ENCODE measurements at regions not wholly inside any gene's neighbourhood (a gene's known extent, or its start where the extent isn't known, plus 50 kb on each side); places are given as distances from the start of the nearest gene placed in this dataset.

GRCh38 chr1:226461087-226461486 is 53.2 kb upstream of the PARP1 start:
- Histone ChIP-seq H3K9ac (ENCODE audit: insufficient read depth, low read depth, low read length) (no peak overlapping the region), H3K27me3 (ENCODE audit: control insufficient read depth in 1 of 2, insufficient read depth in 2 of 2, low read length in 2 of 2) (peaks cover 0 to 2% of the 10 kb centered on the region in 2 experiments; a peak in 2 of 5 replicates), H3K4me3 (replicated peaks in 1 of 3; ENCODE audit: insufficient read depth in 1 of 3, low read depth in 2 of 3, low read length in 3 of 3) (no peak overlapping the region), H3K79me2 (ENCODE audit: insufficient read depth, low read length) (no peaks in the 10 kb centered on the region), H3K4me1 (ENCODE audit: insufficient read depth, low read length) (no peaks in the 10 kb centered on the region), H4K20me1 (ENCODE audit: insufficient read depth, low read length) (no peaks in the 10 kb centered on the region), H3K36me3 (replicated peaks in 1 of 2; ENCODE audit: control insufficient read depth in 1 of 2, insufficient read depth in 2 of 2, low read length in 2 of 2) (no peaks in the 10 kb centered on the region), H3K4me2 (ENCODE audit: low read depth, low read length) (no peak overlapping the region), H2AFZ (ENCODE audit: low read length) (no peak overlapping the region), H3K27ac (ENCODE audit: extremely low read length, insufficient read depth, low read length) (no peak overlapping the region), H3K9me3 (ENCODE audit: low read length) (no peaks in the 10 kb centered on the region)
- ChIA-PET POLR2A (no interaction called here), CTCF (ENCODE audit: low intra/inter-chr PET ratio, low total read pairs) (no interaction called here)
- FAIRE-seq (no peak), DNase-seq (ENCODE audit: low spot score) (no peak), ATAC-seq (no peak)
- WGBS (ENCODE audit: low lambda C conversion rate), result 62% methylated on average over 4 of the region's 4 CpGs
- intact Hi-C loops (cut with micrococcal nuclease; ENCODE audit: unreplicated experiment), result no loop called here
- TF ChIP-seq ZNF710 (CRISPR knock-in tag; IDR thresholded peaks at IDR 0.05; ENCODE audit: borderline replicate concordance) (no peak), ZNF737 (CRISPR knock-in tag; IDR thresholded peaks at IDR 0.05; ENCODE audit: borderline replicate concordance) (no peak), ZFP91 (CRISPR knock-in tag; IDR thresholded peaks at IDR 0.05; ENCODE audit: borderline replicate concordance) (no peak), ZNF747 (CRISPR knock-in tag; IDR thresholded peaks at IDR 0.05; ENCODE audit: borderline replicate concordance) (no peak), SIN3A (IDR thresholded peaks at IDR 0.05; ENCODE audit: borderline replicate concordance, low read depth, low read length) (no peak), HOXA9 (CRISPR knock-in tag; IDR thresholded peaks at IDR 0.05; ENCODE audit: borderline replicate concordance) (no peak)
- TF ChIP-seq, protein P1, sequence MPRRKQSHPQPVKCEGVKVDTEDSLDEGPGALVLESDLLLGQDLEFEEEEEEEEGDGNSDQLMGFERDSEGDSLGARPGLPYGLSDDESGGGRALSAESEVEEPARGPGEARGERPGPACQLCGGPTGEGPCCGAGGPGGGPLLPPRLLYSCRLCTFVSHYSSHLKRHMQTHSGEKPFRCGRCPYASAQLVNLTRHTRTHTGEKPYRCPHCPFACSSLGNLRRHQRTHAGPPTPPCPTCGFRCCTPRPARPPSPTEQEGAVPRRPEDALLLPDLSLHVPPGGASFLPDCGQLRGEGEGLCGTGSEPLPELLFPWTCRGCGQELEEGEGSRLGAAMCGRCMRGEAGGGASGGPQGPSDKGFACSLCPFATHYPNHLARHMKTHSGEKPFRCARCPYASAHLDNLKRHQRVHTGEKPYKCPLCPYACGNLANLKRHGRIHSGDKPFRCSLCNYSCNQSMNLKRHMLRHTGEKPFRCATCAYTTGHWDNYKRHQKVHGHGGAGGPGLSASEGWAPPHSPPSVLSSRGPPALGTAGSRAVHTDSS (CRISPR knock-in tag; conservative IDR thresholded peaks at IDR 0.05), result no peak
- no TSS peak for BruUV-seq (replicated peaks)
- in situ Hi-C loops (cut with HindIII; ENCODE audit: extremely low pct_ligation_motif_present, low pct_unique_long_range_greater_than_20kb), result no loop called here
